HCT116 (cell line): ENCODE measurements at regions not wholly inside any gene's neighbourhood (a gene's known extent, or its start where the extent isn't known, plus 50 kb on each side); places are given as distances from the start of the nearest gene placed in this dataset.

Source experiments
- ATAC-seq: fragments of 200-7000 bp; cut with Tn5 transposase; 2 replicates; pipeline ENCODE4 v1.9.1; 2020; ENCODE audit warnings: mild to moderate bottlenecking, moderate library complexity
- BruUV-seq: library from RNA; stranded (reverse); fragments of 400-500 nt; replicated peaks from 2 replicates; lab custom pipeline; 2021; lab: Mats Ljungman, UMichigan
- CTCF ChIA-PET: fragments of 300-600 bp; sonication (Branson Sonifier 250); formaldehyde crosslinking; loops from one replicate; lab custom pipeline; 2021; ENCODE audit warnings: antibody characterized with exemption; lab: Charles Lee
- POLR2A ChIA-PET: fragments of 300-600, 350-600 bp; sonication (Branson Sonifier 250); formaldehyde crosslinking; loops from one replicate; lab custom pipeline; 2021; ENCODE audit warnings: antibody characterized with exemption; lab: Charles Lee
- RAD21 ChIA-PET, 2 experiments: fragments of 300-600 bp; sonication (Branson Sonifier 250); formaldehyde crosslinking; loops; one replicate each; lab custom pipeline; 2023; ENCODE audit warnings: low total read pairs in 2 of 2; ENCODE audit not compliant: uncharacterized antibody in 2 of 2, unreplicated experiment in 2 of 2, low non-redundant PET in 1 of 2; lab: Charles Lee
- DNase-seq: peaks from one replicate; pipeline ENCODE4 v3.0.0-alpha.2; 2010; ENCODE audit warnings: low read depth, low spot score
- H2AFZ ChIP-seq: fragments of 200-600 bp; shearing (Covaris generic), sonication (generic); 2 replicates; pipeline ENCODE4 v1.6.1; 2017; ENCODE audit warnings: low read depth, mixed run types, mixed read lengths, antibody characterized with exemption, low read length; ENCODE audit not compliant: poor library complexity, severe bottlenecking
- H3K27ac ChIP-seq: 2 replicates; pipeline ENCODE4 v1.5.1; 2012; ENCODE audit warnings: low read depth, low read length
- H3K27me3 ChIP-seq: fragments of 200-600 bp; sonication (generic); 2 replicates; pipeline ENCODE4 v1.6.1; 2016; ENCODE audit warnings: mixed run types, low read length, mixed read lengths; ENCODE audit not compliant: insufficient read depth
- H3K36me3 ChIP-seq, 2 experiments: fragments of 200-500 bp in 1 of 2; fragments of 200-600 bp in 1 of 2; sonication (Bioruptor generic) in 1 of 2; sonication (generic) in 1 of 2; 2 replicates each; pipeline versions ENCODE4 v1.5.1 to v1.6.1; 2014 to 2016; ENCODE audit warnings: low read length in 2 of 2, inconsistent platforms in 1 of 2, mixed read lengths in 1 of 2, mixed run types in 1 of 2; ENCODE audit not compliant: insufficient read depth in 2 of 2, control insufficient read depth in 1 of 2
- H3K4me1 ChIP-seq, 2 experiments: fragments of 200-600 bp in 1 of 2; sonication (generic) in 1 of 2; 2 replicates each; pipeline versions ENCODE4 v1.5.1 to v1.6.1; 2012 to 2017; ENCODE audit warnings: low read length in 2 of 2, inconsistent platforms in 1 of 2, mild to moderate bottlenecking in 1 of 2, mixed read lengths in 1 of 2, mixed run types in 1 of 2, moderate library complexity in 1 of 2; ENCODE audit not compliant: insufficient read depth in 2 of 2, control insufficient read depth in 1 of 2
- H3K4me2 ChIP-seq: fragments of 200-600 bp; sonication (generic); 2 replicates; pipeline ENCODE4 v1.6.1; 2017; ENCODE audit warnings: mixed run types, low read length, mixed read lengths
- H3K4me3 ChIP-seq, 2 experiments: fragments of 200-600 bp in 1 of 2; sonication (generic) in 1 of 2; replicated peaks in 1 of 2; 2 replicates each; pipeline ENCODE4 v1.5.1; 2011 to 2016; ENCODE audit warnings: low read length in 2 of 2, control low read depth in 1 of 2, low read depth in 1 of 2, mild to moderate bottlenecking in 1 of 2, mixed read lengths in 1 of 2, mixed run types in 1 of 2
- H3K79me2 ChIP-seq: fragments of 200-600 bp; sonication (generic); 2 replicates; pipeline ENCODE4 v1.6.1; 2017; ENCODE audit warnings: mild to moderate bottlenecking, mixed run types, low read length, moderate library complexity, mixed read lengths; ENCODE audit not compliant: insufficient read depth
- H3K9ac ChIP-seq: fragments of 200-600 bp; sonication (generic); 2 replicates; pipeline ENCODE4 v1.6.1; 2016; ENCODE audit warnings: low read length, mixed read lengths
- H3K9me2 ChIP-seq: fragments of 200-600 bp; sonication (generic), shearing (Covaris generic); 2 replicates; pipeline ENCODE4 v1.6.1; 2017; ENCODE audit warnings: mixed run types, mild to moderate bottlenecking, moderate library complexity; ENCODE audit not compliant: insufficient read depth
- H3K9me3 ChIP-seq, 2 experiments: fragments of 200-500 bp in 1 of 2; fragments of 200-600 bp in 1 of 2; sonication (Bioruptor generic) in 1 of 2; sonication (generic) in 1 of 2; 2 replicates each; pipeline ENCODE4 v1.6.1; 2014 to 2017; ENCODE audit warnings: low read length in 2 of 2, mixed read lengths in 2 of 2, inconsistent platforms in 1 of 2, low read depth in 1 of 2, mild to moderate bottlenecking in 1 of 2, mixed run types in 1 of 2, moderate library complexity in 1 of 2; ENCODE audit not compliant: control insufficient read depth in 1 of 2, insufficient read depth in 1 of 2
- H4K20me1 ChIP-seq: fragments of 200-600 bp; sonication (generic), shearing (Covaris generic); 2 replicates; pipeline ENCODE4 v1.6.1; 2017; ENCODE audit warnings: mixed run types, mild to moderate bottlenecking, moderate library complexity; ENCODE audit not compliant: insufficient read depth
- EZH2 ChIP-seq: fragments of 200-600 bp; sonication (generic); IDR thresholded peaks from 2 replicates; pipeline ENCODE4 v1.6.1; 2017; ENCODE audit warnings: antibody characterized with exemption, mixed run types
- SP1 ChIP-seq: IDR thresholded peaks from 2 replicates; pipeline ENCODE4 v1.6.1; 2012; ENCODE audit warnings: low read depth
- intact Hi-C: fragments of 100-400 bp; cut with micrococcal nuclease; formaldehyde crosslinking; loops from 2 replicates; pipeline ENCODE4 v1.10.0; 2022
- TF ChIP-seq, protein P1 (sequence below): IDR thresholded peaks from 2 replicates; pipeline ENCODE4 v1.6.1; 2011; ENCODE audit warnings: mild to moderate bottlenecking, low read length, moderate library complexity; ENCODE audit not compliant: insufficient replicate concordance; ENCODE audit errors: extremely low read depth
- TF ChIP-seq, protein P2 (sequence below), 3 experiments: fragments of 200-600 bp in 1 of 3; sonication (generic) in 1 of 3; IDR thresholded peaks in 2 of 3; conservative IDR thresholded peaks in 1 of 3; 2 replicates each; pipeline ENCODE4 v1.5.1; 2012 to 2017; ENCODE audit warnings: low read depth in 2 of 3, low read length in 2 of 3, antibody characterized with exemption in 1 of 3, borderline replicate concordance in 1 of 3, control low read depth in 1 of 3, mild to moderate bottlenecking in 1 of 3, mixed read lengths in 1 of 3, mixed run types in 1 of 3, moderate library complexity in 1 of 3; ENCODE audit not compliant: insufficient read depth in 1 of 3

DNA sequence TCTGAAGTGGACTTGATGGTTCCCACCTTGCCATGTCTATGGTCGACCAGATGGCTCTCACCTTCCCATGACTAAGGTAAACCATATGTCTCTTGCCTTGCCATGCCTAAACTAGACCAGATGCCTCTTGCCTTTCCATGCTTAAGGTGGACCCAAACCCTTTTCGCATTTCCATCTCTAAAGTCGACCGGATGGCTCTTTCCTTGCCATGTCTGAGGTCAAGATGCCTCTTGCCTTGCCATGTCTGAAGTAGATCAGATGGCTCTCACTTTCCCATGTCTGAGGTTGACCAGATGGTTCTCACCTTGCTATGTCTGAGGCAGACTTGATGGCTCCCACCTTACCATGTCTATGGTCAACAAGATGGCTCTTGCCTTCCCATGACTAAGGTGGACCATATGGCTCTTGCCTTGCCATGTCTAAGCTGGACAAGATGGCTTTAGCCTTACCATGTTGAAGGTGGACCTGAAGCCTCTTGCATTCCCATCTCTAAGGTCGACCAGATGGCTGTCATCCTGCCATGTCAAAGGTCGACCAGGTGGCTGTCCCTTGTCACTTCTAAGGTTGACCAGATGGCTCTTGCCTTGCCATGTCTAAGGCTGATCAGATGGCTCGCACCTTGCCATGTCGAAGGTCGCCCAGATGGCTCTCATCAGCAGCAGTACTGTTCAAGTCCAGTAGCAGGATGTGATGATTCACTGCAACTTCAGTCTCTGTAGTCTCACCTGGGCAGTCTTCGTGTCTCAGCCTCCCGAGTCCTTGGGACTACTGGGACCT lies 1439.4 kb downstream of the UQCRFS1 start (continued):
- TF ChIP-seq, protein P1, sequence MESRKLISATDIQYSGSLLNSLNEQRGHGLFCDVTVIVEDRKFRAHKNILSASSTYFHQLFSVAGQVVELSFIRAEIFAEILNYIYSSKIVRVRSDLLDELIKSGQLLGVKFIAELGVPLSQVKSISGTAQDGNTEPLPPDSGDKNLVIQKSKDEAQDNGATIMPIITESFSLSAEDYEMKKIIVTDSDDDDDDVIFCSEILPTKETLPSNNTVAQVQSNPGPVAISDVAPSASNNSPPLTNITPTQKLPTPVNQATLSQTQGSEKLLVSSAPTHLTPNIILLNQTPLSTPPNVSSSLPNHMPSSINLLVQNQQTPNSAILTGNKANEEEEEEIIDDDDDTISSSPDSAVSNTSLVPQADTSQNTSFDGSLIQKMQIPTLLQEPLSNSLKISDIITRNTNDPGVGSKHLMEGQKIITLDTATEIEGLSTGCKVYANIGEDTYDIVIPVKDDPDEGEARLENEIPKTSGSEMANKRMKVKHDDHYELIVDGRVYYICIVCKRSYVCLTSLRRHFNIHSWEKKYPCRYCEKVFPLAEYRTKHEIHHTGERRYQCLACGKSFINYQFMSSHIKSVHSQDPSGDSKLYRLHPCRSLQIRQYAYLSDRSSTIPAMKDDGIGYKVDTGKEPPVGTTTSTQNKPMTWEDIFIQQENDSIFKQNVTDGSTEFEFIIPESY: no peak
- no peak for TF ChIP-seq SP1

DNA sequence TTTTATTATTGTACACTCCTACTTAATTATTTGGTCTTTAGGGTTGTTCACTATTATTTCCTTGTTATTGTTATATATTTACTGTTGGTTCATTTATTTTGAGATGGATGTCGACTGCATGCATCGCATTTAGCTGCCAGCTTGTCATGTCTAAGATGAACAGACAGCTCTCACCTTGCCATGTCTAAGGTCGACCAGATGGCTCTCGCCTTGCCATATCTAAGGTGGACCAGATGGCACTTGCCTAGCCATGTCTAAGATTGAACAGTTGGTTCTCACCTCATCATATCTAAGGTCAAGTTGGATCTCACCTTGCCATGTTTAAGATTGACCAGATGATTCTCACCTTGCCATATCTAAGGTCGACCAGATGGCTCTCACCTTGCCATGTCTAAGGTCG lies 1440.9 kb downstream of the UQCRFS1 start:
- Histone ChIP-seq H2AFZ (no peak overlapping the region), H3K27me3 (no peaks in the 10 kb centered on the region), H3K79me2 (no peaks in the 10 kb centered on the region), H3K9me2 (no peaks in the 10 kb centered on the region), H3K9ac (no peak overlapping the region), H3K4me1 (no peaks in the 10 kb centered on the region), H3K36me3 (no peaks in the 10 kb centered on the region), H3K4me3 (no peak overlapping the region), H3K9me3 (peaks cover 17 to 21% of the 10 kb centered on the region in 2 experiments; a peak in 2 of 4 replicates), H3K4me2 (no peak overlapping the region), H3K27ac (no peak overlapping the region), H4K20me1 (no peaks in the 10 kb centered on the region)
- intact Hi-C loops: no loop called here
- no TSS peak for BruUV-seq
- ATAC-seq (no peak), DNase-seq (no peak)
- ChIA-PET POLR2A (no interaction called here), CTCF (no interaction called here), RAD21 (no interaction called here)
- TF ChIP-seq, protein P2, sequence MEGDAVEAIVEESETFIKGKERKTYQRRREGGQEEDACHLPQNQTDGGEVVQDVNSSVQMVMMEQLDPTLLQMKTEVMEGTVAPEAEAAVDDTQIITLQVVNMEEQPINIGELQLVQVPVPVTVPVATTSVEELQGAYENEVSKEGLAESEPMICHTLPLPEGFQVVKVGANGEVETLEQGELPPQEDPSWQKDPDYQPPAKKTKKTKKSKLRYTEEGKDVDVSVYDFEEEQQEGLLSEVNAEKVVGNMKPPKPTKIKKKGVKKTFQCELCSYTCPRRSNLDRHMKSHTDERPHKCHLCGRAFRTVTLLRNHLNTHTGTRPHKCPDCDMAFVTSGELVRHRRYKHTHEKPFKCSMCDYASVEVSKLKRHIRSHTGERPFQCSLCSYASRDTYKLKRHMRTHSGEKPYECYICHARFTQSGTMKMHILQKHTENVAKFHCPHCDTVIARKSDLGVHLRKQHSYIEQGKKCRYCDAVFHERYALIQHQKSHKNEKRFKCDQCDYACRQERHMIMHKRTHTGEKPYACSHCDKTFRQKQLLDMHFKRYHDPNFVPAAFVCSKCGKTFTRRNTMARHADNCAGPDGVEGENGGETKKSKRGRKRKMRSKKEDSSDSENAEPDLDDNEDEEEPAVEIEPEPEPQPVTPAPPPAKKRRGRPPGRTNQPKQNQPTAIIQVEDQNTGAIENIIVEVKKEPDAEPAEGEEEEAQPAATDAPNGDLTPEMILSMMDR (IDR thresholded peaks at IDR 0.05 in 2 of 3, conservative IDR thresholded peaks at IDR 0.05 in 1 of 3; ENCODE audit: borderline replicate concordance in 1 of 3, insufficient read depth in 1 of 3, low read depth in 2 of 3, low read length in 2 of 3): no peak
- no peak for TF ChIP-seq EZH2
